Neural progenitor cell (in vitro differentiated cells): ENCODE measurements at regions not wholly inside any gene's neighbourhood (a gene's known extent, or its start where the extent isn't known, plus 50 kb on each side); places are given as distances from the start of the nearest gene placed in this dataset.

Experiments
- DNase-seq: peaks from one replicate; pipeline ENCODE4 v3.0.0-alpha.2; 2016; ENCODE audit warnings: low spot score
- H2AFZ ChIP-seq: fragments of 200-600 bp; sonication (generic); replicated peaks from 2 replicates; pipeline ENCODE4 v1.6.1; 2016; ENCODE audit warnings: antibody characterized with exemption
- H3F3A ChIP-seq: fragments of 200-600 bp; sonication (generic); 2 replicates; pipeline ENCODE4 v1.6.1; 2016; ENCODE audit warnings: antibody characterized with exemption, low read depth
- H3K27ac ChIP-seq: fragments of 200-600 bp; sonication (generic); 2 replicates; pipeline ENCODE4 v1.5.1; 2016; ENCODE audit warnings: mild to moderate bottlenecking
- H3K27me3 ChIP-seq: fragments of 200-600 bp; sonication (generic); 2 replicates; pipeline ENCODE4 v1.6.1; 2016; ENCODE audit warnings: mild to moderate bottlenecking, moderate library complexity
- H3K36me3 ChIP-seq: fragments of 200-600 bp; sonication (generic); 2 replicates; pipeline ENCODE4 v1.5.1; 2016
- H3K4me1 ChIP-seq: fragments of 200-600 bp; sonication (generic); 2 replicates; pipeline ENCODE4 v1.6.1; 2016; ENCODE audit warnings: mixed run types
- H3K4me2 ChIP-seq: fragments of 200-600 bp; sonication (generic); 2 replicates; pipeline ENCODE4 v1.6.1; 2016
- H3K4me3 ChIP-seq: fragments of 200-600 bp; sonication (generic); 2 replicates; pipeline ENCODE4 v1.5.1; 2016
- H3K79me2 ChIP-seq: fragments of 200-600 bp; sonication (generic); 2 replicates; pipeline ENCODE4 v1.6.1; 2016; ENCODE audit warnings: low read depth
- H3K9ac ChIP-seq: fragments of 200-600 bp; sonication (generic); 2 replicates; pipeline ENCODE4 v1.6.1; 2016
- H3K9me3 ChIP-seq: fragments of 200-600 bp; sonication (generic); 2 replicates; pipeline ENCODE4 v1.5.1; 2016; ENCODE audit warnings: low read depth
- H4K20me1 ChIP-seq: fragments of 200-600 bp; sonication (generic); 2 replicates; pipeline ENCODE4 v1.6.1; 2016; ENCODE audit warnings: low read depth
- H3K27ac Mint-ChIP-seq: 3 replicates; pipeline ENCODE4 v1.8.0; 2021; ENCODE audit warnings: mixed read lengths
- H3K27me3 Mint-ChIP-seq: 2 replicates; pipeline ENCODE4 v1.8.0; 2022; ENCODE audit warnings: low read depth, mild to moderate bottlenecking, inconsistent platforms, moderate library complexity, mixed read lengths; ENCODE audit not compliant: insufficient read depth
- H3K36me3 Mint-ChIP-seq: 3 replicates; pipeline ENCODE4 v1.8.0; 2021; ENCODE audit warnings: mixed read lengths
- H3K4me1 Mint-ChIP-seq: 3 replicates; pipeline ENCODE4 v1.8.0; 2021; ENCODE audit warnings: mixed read lengths
- H3K4me3 Mint-ChIP-seq: 3 replicates; pipeline ENCODE4 v1.8.0; 2021; ENCODE audit warnings: mild to moderate bottlenecking, moderate library complexity, mixed read lengths
- H3K9me3 Mint-ChIP-seq: 3 replicates; pipeline ENCODE4 v1.8.0; 2020; ENCODE audit warnings: mixed read lengths
- CTCF ChIP-seq: fragments of 200-600 bp; sonication (generic); IDR thresholded peaks from 2 replicates; pipeline ENCODE4 v1.5.1; 2017; ENCODE audit warnings: antibody characterized with exemption, mild to moderate bottlenecking
- EZH2 ChIP-seq: fragments of 200-600 bp; sonication (generic); IDR thresholded peaks from 2 replicates; pipeline ENCODE4 v1.6.1; 2017; ENCODE audit warnings: antibody characterized with exemption, mild to moderate bottlenecking, moderate library complexity
- EZH2phosphoT487 ChIP-seq: fragments of 200-600 bp; sonication (generic); IDR thresholded peaks from 2 replicates; pipeline ENCODE4 v1.6.1; 2017; ENCODE audit warnings: antibody characterized with exemption

GRCh38 chr16:7115898-7116297 lies 216.7 kb upstream of the RBFOX1 start:
- no peaks in the 10 kb centered on the region for H4K20me1 ChIP-seq
- Mint-ChIP-seq H3K4me1 (peaks cover 6% of the 10 kb centered on the region), H3K9me3 (no peaks in the 10 kb centered on the region), H3K36me3 (no peaks in the 10 kb centered on the region), H3K27me3 (no peaks in the 10 kb centered on the region), H3K4me3 (no peak overlapping the region), H3K27ac (no peak overlapping the region)
- TF ChIP-seq EZH2phosphoT487 (no peak), EZH2 (no peak), CTCF (no peak)
- DNase-seq, result no peak
- H3K4me2 ChIP-seq, result no peak overlapping the region
- H3K79me2 ChIP-seq, result no peaks in the 10 kb centered on the region
- no peak overlapping the region for H3K9ac ChIP-seq
- H3K36me3 ChIP-seq, result no peaks in the 10 kb centered on the region
- H3K27ac ChIP-seq, result no peak overlapping the region
- no peaks in the 10 kb centered on the region for H3K27me3 ChIP-seq
- H3F3A ChIP-seq, result no peaks in the 10 kb centered on the region
- H3K4me3 ChIP-seq, result no peak overlapping the region
- no peaks in the 10 kb centered on the region for H3K9me3 ChIP-seq
- H3K4me1 ChIP-seq, result peaks cover 5% of the 10 kb centered on the region
- H2AFZ ChIP-seq, result no peak overlapping the region

GRCh38 chr16:7113949-7114348 lies 218.7 kb upstream of the RBFOX1 start:
- Mint-ChIP-seq H3K9me3 (no peaks in the 10 kb centered on the region), H3K36me3 (no peaks in the 10 kb centered on the region), H3K27ac (no peak overlapping the region), H3K27me3 (no peaks in the 10 kb centered on the region), H3K4me1 (peaks cover 6% of the 10 kb centered on the region), H3K4me3 (no peak overlapping the region)
- no peak for DNase-seq
- peaks cover 5% of the 10 kb centered on the region for H3K4me1 ChIP-seq
- TF ChIP-seq CTCF, result no peak
- H3K36me3 ChIP-seq, result no peaks in the 10 kb centered on the region
- no peaks in the 10 kb centered on the region for H3K9me3 ChIP-seq
- no peak overlapping the region for H3K4me3 ChIP-seq
- no peak overlapping the region for H3K27ac ChIP-seq
- no peak overlapping the region for H3K9ac ChIP-seq
- H3K27me3 ChIP-seq, result no peaks in the 10 kb centered on the region
- H2AFZ ChIP-seq, result no peak overlapping the region
- no peaks in the 10 kb centered on the region for H4K20me1 ChIP-seq
- no peaks in the 10 kb centered on the region for H3F3A ChIP-seq
- H3K4me2 ChIP-seq, result no peak overlapping the region
- no peaks in the 10 kb centered on the region for H3K79me2 ChIP-seq

- peaks cover 5% of the 10 kb centered on the region for H3K4me1 ChIP-seq
- H3K9ac ChIP-seq, result no peak overlapping the region
- H3K27me3 Mint-ChIP-seq, result no peaks in the 10 kb centered on the region
- H3K9me3 ChIP-seq, result no peaks in the 10 kb centered on the region
- H2AFZ ChIP-seq, result no peak overlapping the region
- no peaks in the 10 kb centered on the region for H3K79me2 ChIP-seq
- H3K4me2 ChIP-seq, result no peak overlapping the region
- H3K27ac Mint-ChIP-seq, result no peak overlapping the region
- no peaks in the 10 kb centered on the region for H3F3A ChIP-seq
- no peak overlapping the region for H3K4me3 Mint-ChIP-seq
- no peaks in the 10 kb centered on the region for H3K36me3 ChIP-seq
- H3K36me3 Mint-ChIP-seq, result no peaks in the 10 kb centered on the region
- H4K20me1 ChIP-seq, result no peaks in the 10 kb centered on the region
- H3K27me3 ChIP-seq, result no peaks in the 10 kb centered on the region
- no peaks in the 10 kb centered on the region for H3K9me3 Mint-ChIP-seq
- no peak for DNase-seq
- H3K4me3 ChIP-seq, result no peak overlapping the region
- peaks cover 6% of the 10 kb centered on the region for H3K4me1 Mint-ChIP-seq
- TF ChIP-seq EZH2 (no peak), CTCF (no peak), EZH2phosphoT487 (no peak)
- no peak overlapping the region for H3K27ac ChIP-seq
These were observed 219.2 kb upstream of the RBFOX1 start for GRCh38 chr16:7113395-7113794.

- H3K4me3 Mint-ChIP-seq, result no peak overlapping the region
- no peaks in the 10 kb centered on the region for H3K36me3 Mint-ChIP-seq
- H3K9me3 Mint-ChIP-seq, result no peaks in the 10 kb centered on the region
- Histone ChIP-seq H3K27ac (no peak overlapping the region), H3K36me3 (no peaks in the 10 kb centered on the region), H3F3A (no peaks in the 10 kb centered on the region), H3K9ac (no peak overlapping the region), H3K27me3 (no peaks in the 10 kb centered on the region), H4K20me1 (no peaks in the 10 kb centered on the region), H3K79me2 (no peaks in the 10 kb centered on the region), H2AFZ (no peak overlapping the region), H3K4me3 (no peak overlapping the region), H3K9me3 (no peaks in the 10 kb centered on the region), H3K4me2 (no peak overlapping the region), H3K4me1 (no peaks in the 10 kb centered on the region)
- H3K27me3 Mint-ChIP-seq, result no peaks in the 10 kb centered on the region
- H3K27ac Mint-ChIP-seq, result no peak overlapping the region
- no peak for TF ChIP-seq EZH2phosphoT487
- peaks cover 4% of the 10 kb centered on the region for H3K4me1 Mint-ChIP-seq
- no peak for DNase-seq
These were observed 221.4 kb upstream of the RBFOX1 start for GRCh38 chr16:7111265-7111664.
